RWPE1 (cell line): ENCODE measurements at regions not wholly inside any gene's neighbourhood (a gene's known extent, or its start where the extent isn't known, plus 50 kb on each side); places are given as distances from the start of the nearest gene placed in this dataset.
"Not testable (repeated sequence)": the region's sequence is repeated elsewhere in the genome, so short reads cannot be mapped to it uniquely, and the experiment has no call there.

ENCODE experiments used
- CTCF ChIA-PET: fragments of 350-600 bp; sonication (Branson Sonifier 250); formaldehyde crosslinking; extraction: SDS; loops from one replicate; lab custom pipeline; 2021; lab: Yijun Ruan, JAX
- POLR2A ChIA-PET: fragments of 400-600 bp; formaldehyde crosslinking; extraction: SDS; loops from one replicate; lab custom pipeline; 2020; ENCODE audit warnings: antibody characterized with exemption; ENCODE audit not compliant: low non-redundant PET; lab: Yijun Ruan, JAX
- DNase-seq: peaks from one replicate; pipeline ENCODE4 v3.0.0; 2012; ENCODE audit warnings: low spot score
- H3K27ac ChIP-seq: fragments of 450-650 bp; 2 replicates; pipeline ENCODE4 v1.5.1; 2017
- CTCF ChIP-seq: fragments of 450-650 bp; conservative IDR thresholded peaks from 2 replicates; pipeline ENCODE4 v1.5.1; 2017; ENCODE audit warnings: low read depth, mild to moderate bottlenecking

GRCh38 chr5:120108586-120109248 is 355.4 kb upstream of the PRR16 start:
- DNase-seq = no peak
- POLR2A ChIA-PET = no interaction called here
- no peak overlapping the region for H3K27ac ChIP-seq
- TF ChIP-seq CTCF = no peak
- CTCF ChIA-PET = interaction anchor here (0.9 kb wide), 1 partner anchor 61 kb away, joined by 4 read pairs; no protein-coding TSS in a partner anchor

GRCh38 chr5:120122703-120123102 is 341.4 kb upstream of the PRR16 start:
- TF ChIP-seq CTCF = no peak
- DNase-seq = no peak
- ChIA-PET CTCF (no interaction called here), POLR2A (no interaction called here)
- no peak overlapping the region for H3K27ac ChIP-seq

GRCh38 chr5:120124031-120124430 is 340.1 kb upstream of the PRR16 start:
- DNase-seq = no peak
- ChIA-PET CTCF (no interaction called here), POLR2A (no interaction called here)
- H3K27ac ChIP-seq = no peak overlapping the region
- TF ChIP-seq CTCF = no peak

- no peak overlapping the region for H3K27ac ChIP-seq
- TF ChIP-seq CTCF = no peak
- ChIA-PET POLR2A (no interaction called here), CTCF (no interaction called here)
- DNase-seq = no peak
These were observed 339.1 kb upstream of the PRR16 start for GRCh38 chr5:120124961-120125360.

GRCh38 chr5:120132347-120132746 is 331.8 kb upstream of the PRR16 start:
- POLR2A ChIA-PET, CTCF ChIA-PET, DNase-seq: not testable (repeated sequence)
- H3K27ac ChIP-seq = peak overlapping the region; percentile 15; the same call in 1 of the 2 replicates

- ChIA-PET POLR2A (no interaction called here), CTCF (no interaction called here)
- DNase-seq = no peak
- no peak overlapping the region for H3K27ac ChIP-seq
- TF ChIP-seq CTCF = no peak
These were observed 329.2 kb upstream of the PRR16 start for GRCh38 chr5:120134944-120135343.

- no peak overlapping the region for H3K27ac ChIP-seq
- TF ChIP-seq CTCF = no peak
- no peak for DNase-seq
- ChIA-PET CTCF (no interaction called here), POLR2A (no interaction called here)
These were observed 326.5 kb upstream of the PRR16 start for GRCh38 chr5:120137582-120137981.
